T-helper 17 cell (primary cell): ENCODE measurements at regions not wholly inside any gene's neighbourhood (a gene's known extent, or its start where the extent isn't known, plus 50 kb on each side); places are given as distances from the start of the nearest gene placed in this dataset.

Source experiments
- ATAC-seq: fragments of 150-1000 bp; cut with Tn5 transposase; 2 replicates; pipeline ENCODE4 v1.10.0; 2021; ENCODE audit warnings: mild to moderate bottlenecking, moderate library complexity
- DNase-seq, 3 donors: peaks; one replicate each; pipeline versions ENCODE4 v3.0.0 to v3.0.0-alpha.2; 2020 to 2021
- H3K9me3 ChIP-seq: one replicate; pipeline ENCODE4 v1.7.0; 2013; ENCODE audit warnings: low read length, mild to moderate bottlenecking; ENCODE audit not compliant: control insufficient read depth, poor library complexity, severe bottlenecking
- H3K27ac Mint-ChIP-seq: one replicate; pipeline ENCODE4 v1.8.0; 2022; ENCODE audit warnings: mild to moderate bottlenecking, moderate library complexity, mixed read lengths
- H3K27me3 Mint-ChIP-seq: one replicate; pipeline ENCODE4 v1.8.0; 2022; ENCODE audit warnings: mixed read lengths
- H3K36me3 Mint-ChIP-seq: one replicate; pipeline ENCODE4 v1.8.0; 2022; ENCODE audit warnings: low read depth, mixed read lengths
- H3K4me1 Mint-ChIP-seq: one replicate; pipeline ENCODE4 v1.8.0; 2022; ENCODE audit warnings: mild to moderate bottlenecking, mixed read lengths
- H3K4me3 Mint-ChIP-seq: one replicate; pipeline ENCODE4 v1.8.0; 2022; ENCODE audit warnings: mild to moderate bottlenecking, moderate library complexity, mixed read lengths

DNA sequence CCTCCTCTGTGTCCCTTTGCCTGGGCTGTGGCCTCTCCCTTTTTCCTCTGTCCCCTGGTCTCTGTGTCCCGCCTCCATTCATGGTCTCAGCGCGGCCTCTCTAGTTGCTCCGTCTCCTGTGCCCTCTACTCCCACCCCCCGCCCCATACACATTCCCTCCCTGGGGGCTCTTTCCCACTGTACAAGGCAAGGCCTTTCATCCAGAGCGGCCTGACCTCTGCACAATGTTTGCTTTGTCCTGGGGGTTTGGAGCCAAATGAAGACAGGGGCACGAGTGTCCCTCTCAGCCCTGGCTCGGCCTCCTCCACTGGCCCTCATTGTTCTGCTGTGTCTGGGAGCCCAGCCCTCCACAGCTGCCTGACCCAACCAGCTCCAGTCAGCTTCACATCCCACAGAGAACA is 678.6 kb downstream of the BCL11B start:
- no peak for ATAC-seq
- Mint-ChIP-seq H3K36me3 (no peaks in the 10 kb centered on the region), H3K4me1 (no peaks in the 10 kb centered on the region), H3K27ac (no peak overlapping the region), H3K4me3 (no peak overlapping the region), H3K27me3 (no peaks in the 10 kb centered on the region)
- DNase-seq, result no peak
- no peaks in the 10 kb centered on the region for H3K9me3 ChIP-seq

DNA sequence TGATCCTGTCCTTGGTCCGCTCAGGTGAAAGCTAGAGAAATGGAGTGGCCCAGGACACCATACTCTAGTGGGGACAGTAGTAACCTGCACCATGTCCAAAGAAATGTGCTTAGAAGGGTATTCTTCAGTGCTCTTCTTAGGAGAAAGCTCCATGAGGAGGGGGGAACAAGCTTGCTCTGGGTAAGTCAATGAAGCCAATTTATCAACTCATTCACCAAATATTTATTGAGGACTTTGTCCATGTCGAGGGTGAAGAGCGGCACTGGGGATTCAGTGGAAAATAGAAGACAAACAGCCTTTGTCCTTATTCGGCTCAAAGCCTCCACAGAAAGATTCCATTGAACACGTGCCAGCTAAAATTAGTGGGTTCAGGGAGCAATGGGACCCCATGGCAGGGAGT is 677.8 kb downstream of the BCL11B start:
- H3K27me3 Mint-ChIP-seq, result no peaks in the 10 kb centered on the region
- H3K4me3 Mint-ChIP-seq, result no peak overlapping the region
- no peaks in the 10 kb centered on the region for H3K9me3 ChIP-seq
- H3K27ac Mint-ChIP-seq, result no peak overlapping the region
- H3K4me1 Mint-ChIP-seq, result no peaks in the 10 kb centered on the region
- DNase-seq, result no peak
- no peaks in the 10 kb centered on the region for H3K36me3 Mint-ChIP-seq
- no peak for ATAC-seq

DNA sequence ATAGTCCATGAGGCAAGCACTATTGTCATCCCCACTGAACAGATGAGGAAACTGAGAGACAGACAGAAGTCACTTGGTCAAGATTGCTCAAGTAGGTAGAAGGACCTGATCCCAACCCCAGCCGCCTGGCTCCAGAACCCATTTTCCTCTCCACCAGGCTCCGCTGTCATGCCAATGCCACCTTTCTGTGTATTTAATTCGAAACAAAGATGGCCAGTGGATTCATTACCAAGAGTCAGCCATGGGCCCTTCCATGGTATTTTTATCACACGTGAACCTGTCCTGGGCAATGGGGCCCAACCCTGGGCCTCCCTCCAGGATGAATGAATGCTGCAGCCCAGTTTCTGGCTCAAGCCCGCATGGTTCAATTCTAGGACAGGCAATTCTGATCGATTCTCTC is 673.4 kb downstream of the BCL11B start:
- H3K9me3 ChIP-seq, result no peaks in the 10 kb centered on the region
- no peak overlapping the region for H3K27ac Mint-ChIP-seq
- no peaks in the 10 kb centered on the region for H3K4me1 Mint-ChIP-seq
- DNase-seq (no peak), ATAC-seq (no peak)
- H3K27me3 Mint-ChIP-seq, result no peaks in the 10 kb centered on the region
- peaks cover 3% of the 10 kb centered on the region for H3K36me3 Mint-ChIP-seq
- no peak overlapping the region for H3K4me3 Mint-ChIP-seq

DNA sequence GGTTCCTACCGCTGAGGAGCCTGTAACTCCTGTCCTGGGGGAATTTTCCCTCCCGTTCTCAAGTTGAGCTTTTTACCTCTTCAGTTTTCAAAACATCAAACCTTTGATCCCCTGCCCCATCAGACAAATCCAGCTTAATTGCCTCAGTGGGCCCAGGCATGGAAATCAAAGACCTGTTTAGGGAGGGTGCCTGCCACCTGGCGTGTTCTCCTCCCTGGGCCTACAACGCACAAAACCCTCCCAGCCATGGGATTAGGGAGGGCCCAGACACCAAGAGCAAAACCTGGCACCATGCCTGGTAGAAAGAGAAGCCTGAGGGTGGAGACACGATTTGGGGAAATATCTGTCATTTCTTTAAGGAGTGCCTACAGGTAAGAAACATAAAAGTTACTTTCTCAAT is 672.9 kb downstream of the BCL11B start:
- no peak for DNase-seq
- Mint-ChIP-seq H3K4me3 (no peak overlapping the region), H3K4me1 (no peaks in the 10 kb centered on the region), H3K27me3 (no peaks in the 10 kb centered on the region), H3K36me3 (peaks cover 3% of the 10 kb centered on the region), H3K27ac (no peak overlapping the region)
- no peak for ATAC-seq
- H3K9me3 ChIP-seq, result no peaks in the 10 kb centered on the region

DNA sequence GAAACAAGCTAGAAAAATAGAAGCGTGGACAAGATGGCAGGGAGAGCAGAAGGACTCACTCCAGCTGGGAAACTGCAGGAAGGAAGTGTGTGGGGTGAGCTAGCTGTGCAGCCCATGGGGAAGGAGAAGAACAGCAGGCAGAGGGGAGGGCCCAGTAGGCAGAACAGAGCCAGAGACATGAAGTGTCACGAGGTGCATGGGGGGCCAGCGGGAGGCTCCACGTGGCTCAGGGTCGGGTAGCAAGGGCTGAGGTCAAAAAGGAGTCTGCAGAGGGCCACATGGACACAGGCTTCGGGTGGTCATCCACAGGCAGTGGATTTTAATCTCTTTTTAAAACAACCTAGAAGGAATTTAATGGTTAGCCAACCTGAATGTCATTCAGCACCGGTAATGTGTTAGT is 669.0 kb downstream of the BCL11B start:
- Mint-ChIP-seq H3K27ac (no peak overlapping the region), H3K27me3 (no peaks in the 10 kb centered on the region), H3K4me3 (no peak overlapping the region), H3K4me1 (peaks cover 2% of the 10 kb centered on the region), H3K36me3 (peaks cover 3% of the 10 kb centered on the region)
- no peaks in the 10 kb centered on the region for H3K9me3 ChIP-seq
- ATAC-seq (no peak), DNase-seq (no peak)

DNA sequence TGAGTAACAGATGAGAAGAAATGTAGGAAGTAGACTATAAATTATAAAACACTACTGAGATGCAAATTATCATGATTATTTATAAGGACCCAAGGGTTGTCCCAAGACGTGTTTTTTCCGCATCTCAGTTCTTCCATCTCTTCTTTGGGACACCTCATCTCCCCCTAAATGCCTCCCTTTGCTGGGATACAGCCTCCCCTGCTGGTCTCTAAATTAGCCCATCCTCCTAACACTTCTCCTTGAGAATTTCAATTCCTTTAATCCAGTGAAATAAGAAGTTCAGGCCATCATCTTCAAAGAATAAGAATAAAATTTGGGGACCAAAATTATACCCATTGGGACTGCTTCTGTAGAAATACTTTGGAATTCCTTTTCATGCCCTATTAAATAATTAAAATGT is 667.0 kb downstream of the BCL11B start:
- Mint-ChIP-seq H3K4me3 (no peak overlapping the region), H3K27ac (no peak overlapping the region), H3K36me3 (peaks cover 3% of the 10 kb centered on the region), H3K27me3 (no peaks in the 10 kb centered on the region), H3K4me1 (peaks cover 7% of the 10 kb centered on the region)
- ATAC-seq (no peak), DNase-seq (no peak)
- H3K9me3 ChIP-seq, result no peaks in the 10 kb centered on the region

DNA sequence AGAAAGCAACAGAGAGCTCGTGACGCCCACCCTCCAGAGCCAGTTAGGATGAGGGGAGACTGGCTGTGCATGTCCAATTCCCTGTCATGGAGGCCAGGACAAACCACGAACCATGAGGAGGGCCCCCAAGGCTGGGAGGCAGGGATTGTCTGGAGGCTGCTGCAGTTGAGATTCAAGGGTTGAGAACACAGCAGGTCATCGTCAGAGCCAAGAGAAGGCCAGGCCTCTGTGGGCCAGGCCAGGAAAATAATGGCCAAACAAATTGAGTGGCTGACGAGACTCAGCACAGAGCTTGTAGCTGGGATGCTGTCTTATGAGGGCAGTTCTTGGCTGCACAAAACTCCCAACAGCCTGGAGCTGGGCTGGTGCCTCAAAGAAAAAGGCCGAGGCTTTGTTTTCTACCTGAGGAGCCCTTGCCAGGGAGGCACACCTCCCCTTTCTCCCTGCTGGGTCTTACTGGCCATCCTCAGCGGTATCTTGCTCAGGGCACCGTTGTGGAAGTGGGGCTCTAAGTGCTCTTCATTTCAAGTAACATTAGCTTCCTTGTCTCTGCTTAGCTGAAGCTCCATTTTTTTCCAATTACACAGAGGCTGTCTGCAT is 665.9 kb downstream of the BCL11B start:
- Mint-ChIP-seq H3K4me3 (no peak overlapping the region), H3K27ac (no peak overlapping the region), H3K36me3 (peaks cover 3% of the 10 kb centered on the region), H3K27me3 (no peaks in the 10 kb centered on the region), H3K4me1 (peaks cover 7% of the 10 kb centered on the region)
- H3K9me3 ChIP-seq, result no peaks in the 10 kb centered on the region
- no peak for ATAC-seq
- no peak for DNase-seq

DNA sequence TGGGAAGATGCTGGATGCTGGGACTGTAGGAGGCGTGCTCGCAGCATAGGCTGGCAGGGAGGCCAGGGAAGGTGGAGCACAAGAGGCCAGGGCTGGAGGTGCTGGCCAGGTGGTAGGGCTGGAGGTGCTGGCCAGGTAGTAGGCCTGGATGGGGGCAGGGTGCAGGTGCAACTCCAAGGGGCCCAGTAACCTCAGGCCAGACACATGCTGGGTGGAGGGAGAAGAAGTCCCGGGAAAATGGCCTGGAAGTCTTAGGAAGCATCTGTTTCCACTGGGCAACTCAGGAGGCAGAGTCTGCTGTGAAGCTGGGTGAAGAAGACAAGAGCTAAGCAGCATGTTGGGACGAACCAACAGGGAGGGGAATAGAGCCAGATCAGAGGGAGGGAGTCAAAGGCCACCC is 665.2 kb downstream of the BCL11B start:
- no peak for DNase-seq
- no peaks in the 10 kb centered on the region for H3K9me3 ChIP-seq
- Mint-ChIP-seq H3K4me3 (no peak overlapping the region), H3K4me1 (peaks cover 7% of the 10 kb centered on the region), H3K27me3 (no peaks in the 10 kb centered on the region), H3K36me3 (peaks cover 3% of the 10 kb centered on the region), H3K27ac (no peak overlapping the region)
- ATAC-seq, result no peak

DNA sequence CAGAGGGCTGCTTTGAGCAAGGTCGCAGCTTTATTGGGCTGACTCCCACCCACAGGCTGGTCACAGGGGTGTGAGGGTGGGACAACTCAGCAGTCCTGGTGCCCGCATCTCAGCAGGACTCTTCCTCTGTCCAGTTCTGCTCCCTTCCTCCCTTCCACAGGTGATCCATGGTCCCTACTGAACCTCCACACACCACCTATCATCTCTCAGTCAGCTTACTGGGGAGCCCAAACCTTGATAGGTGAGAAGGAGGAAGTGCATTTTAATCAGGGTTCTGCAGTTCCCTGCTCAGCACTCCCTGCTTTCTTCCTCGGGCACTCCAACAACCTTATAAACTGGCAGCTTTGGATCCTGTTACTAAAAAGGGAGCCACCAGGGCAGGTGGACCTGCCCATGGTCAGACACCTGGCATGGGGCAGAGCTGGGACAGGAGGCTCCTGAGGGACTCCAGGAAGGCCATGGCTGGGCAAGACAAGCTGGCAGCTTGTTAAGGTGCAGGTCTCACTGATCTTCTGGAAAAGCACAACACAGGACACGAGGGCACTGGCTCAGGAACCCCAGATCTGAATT is 664.6 kb downstream of the BCL11B start:
- DNase-seq (no peak), ATAC-seq (no peak)
- Mint-ChIP-seq H3K36me3 (peaks cover 3% of the 10 kb centered on the region), H3K4me3 (no peak overlapping the region), H3K27me3 (no peaks in the 10 kb centered on the region), H3K27ac (peak overlapping the region; percentile 53), H3K4me1 (peaks cover 7% of the 10 kb centered on the region)
- no peaks in the 10 kb centered on the region for H3K9me3 ChIP-seq

DNA sequence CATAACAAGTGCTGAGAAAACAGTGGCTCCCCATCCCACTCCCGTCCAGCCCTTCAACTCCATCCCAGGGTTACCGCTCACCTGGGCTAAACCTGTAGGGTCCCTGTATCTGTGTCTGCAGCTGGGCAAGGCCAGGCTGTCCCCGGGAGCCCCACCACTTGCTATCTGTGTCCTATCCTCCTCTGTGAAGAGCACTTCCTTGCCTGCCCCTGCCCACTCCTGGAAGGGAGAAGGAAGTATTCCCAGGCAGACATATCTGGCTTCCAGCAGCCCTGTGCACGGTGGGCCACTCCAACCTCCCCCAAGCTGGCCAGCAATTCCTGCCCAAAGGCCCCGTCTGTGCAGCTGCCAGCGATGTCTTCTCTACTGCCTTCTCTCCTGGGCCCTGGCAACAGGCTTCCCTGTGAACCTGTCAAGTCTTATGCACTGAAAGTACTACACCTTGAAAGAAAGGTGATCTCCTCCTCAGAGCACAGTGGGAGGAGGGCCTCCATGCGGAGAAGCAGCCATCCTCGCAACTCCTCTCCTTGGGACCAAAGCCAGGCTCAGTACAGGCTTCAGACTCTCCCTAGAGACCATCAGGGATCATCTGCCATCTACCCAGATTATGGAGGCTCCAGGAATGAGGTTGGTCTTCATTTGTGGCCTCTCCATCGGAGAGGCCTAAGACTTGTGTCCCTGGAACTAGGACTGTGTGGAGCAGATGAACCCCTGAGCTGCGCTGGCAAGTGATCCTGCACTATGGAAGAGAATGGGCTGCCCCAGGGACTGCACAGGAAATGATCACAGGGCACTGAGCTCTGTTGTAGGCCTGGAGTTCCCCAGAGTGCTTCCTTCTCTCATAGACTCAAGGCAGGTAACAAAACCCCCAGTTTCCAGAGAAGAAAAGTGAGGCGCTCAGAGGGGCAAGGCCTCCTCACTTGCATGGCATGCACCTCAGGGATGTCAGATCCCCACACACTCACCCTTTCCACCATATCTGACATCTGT is 663.6 kb downstream of the BCL11B start:
- no peak for DNase-seq
- peak overlapping the region; percentile 53 for H3K27ac Mint-ChIP-seq
- H3K4me1 Mint-ChIP-seq, result peaks cover 8% of the 10 kb centered on the region
- H3K9me3 ChIP-seq, result no peaks in the 10 kb centered on the region
- H3K27me3 Mint-ChIP-seq, result no peaks in the 10 kb centered on the region
- no peak overlapping the region for H3K4me3 Mint-ChIP-seq
- no peaks in the 10 kb centered on the region for H3K36me3 Mint-ChIP-seq
- no peak for ATAC-seq

DNA sequence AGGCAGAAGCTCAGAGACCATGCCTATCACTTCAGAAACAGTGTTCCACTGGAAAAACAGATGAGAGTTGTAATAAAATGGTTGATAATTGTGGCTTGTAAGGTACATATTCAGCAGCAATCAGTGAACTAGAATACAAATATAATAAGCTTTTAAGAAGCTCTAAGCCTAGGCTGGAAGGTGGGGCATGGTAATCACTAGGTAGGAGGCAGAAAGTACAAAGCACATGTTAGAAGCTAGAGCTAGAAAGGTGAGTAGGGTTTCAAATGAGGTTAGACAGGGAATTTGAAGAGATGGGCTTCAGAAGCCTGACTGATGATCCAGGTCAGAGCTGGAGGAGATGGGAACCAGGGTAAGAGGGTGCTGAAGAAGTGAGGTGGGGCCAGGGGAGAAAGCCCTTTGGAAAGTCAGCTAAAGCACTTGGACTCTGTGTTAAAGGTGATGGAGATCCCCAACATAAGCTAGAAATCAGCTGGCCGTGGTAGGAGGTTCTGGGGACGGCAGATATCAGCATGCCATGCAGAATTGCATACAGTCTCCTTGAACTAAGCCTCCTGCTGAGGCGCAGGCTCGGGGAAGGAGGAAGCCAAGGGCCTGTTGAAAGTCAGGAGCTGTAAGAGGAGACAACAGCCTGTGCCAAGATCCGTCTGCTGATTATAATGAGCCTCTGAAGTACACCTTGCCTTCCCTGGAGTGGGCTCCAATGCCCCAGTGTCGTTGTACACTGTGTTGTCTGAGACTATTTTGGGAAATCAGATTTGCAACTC is 659.4 kb downstream of the BCL11B start:
- H3K27me3 Mint-ChIP-seq, result no peaks in the 10 kb centered on the region
- no peaks in the 10 kb centered on the region for H3K36me3 Mint-ChIP-seq
- peak overlapping the region; percentile 32 for H3K27ac Mint-ChIP-seq
- no peaks in the 10 kb centered on the region for H3K9me3 ChIP-seq
- DNase-seq (no peak), ATAC-seq (no peak)
- H3K4me1 Mint-ChIP-seq, result peaks cover 8% of the 10 kb centered on the region
- no peak overlapping the region for H3K4me3 Mint-ChIP-seq

DNA sequence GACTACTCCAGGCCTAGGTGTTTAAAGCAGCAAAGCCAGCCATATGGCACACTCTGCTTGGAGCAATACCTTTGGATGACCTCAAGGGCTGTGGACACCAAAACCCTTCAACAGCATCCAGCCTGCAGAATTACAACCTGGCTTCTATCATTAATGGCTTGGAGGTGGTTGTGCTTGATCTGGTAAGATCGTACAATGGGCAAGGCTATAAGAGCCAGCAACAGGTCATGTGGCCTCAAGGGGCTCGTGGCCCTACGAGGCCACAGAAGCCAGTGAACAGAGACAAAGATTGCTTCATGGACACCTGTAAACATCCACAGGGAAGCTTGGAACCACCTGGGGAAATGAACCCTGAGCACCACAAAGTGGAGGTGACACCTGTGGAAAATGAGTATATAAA is 657.3 kb downstream of the BCL11B start:
- H3K27ac Mint-ChIP-seq, result no peak overlapping the region
- H3K36me3 Mint-ChIP-seq, result no peaks in the 10 kb centered on the region
- ATAC-seq, result no peak
- no peak overlapping the region for H3K4me3 Mint-ChIP-seq
- peaks cover 2% of the 10 kb centered on the region for H3K4me1 Mint-ChIP-seq
- DNase-seq, result no peak
- no peaks in the 10 kb centered on the region for H3K27me3 Mint-ChIP-seq
- no peaks in the 10 kb centered on the region for H3K9me3 ChIP-seq
